ENCODE measurements at regions not wholly inside any gene's neighbourhood (a gene's known extent, or its start where the extent isn't known, plus 50 kb on each side); places are given as distances from the start of the nearest gene placed in this dataset.
"Not testable (repeated sequence)": the region's sequence is repeated elsewhere in the genome, so short reads cannot be mapped to it uniquely, and the experiment has no call there.

- not testable (repeated sequence) for DNase-seq
Measured at GRCh38 chr2:95686056-95686825, 94.4 kb downstream of the TRIM43 start.

GRCh38 chr2:95687852-95688251, 96.1 kb downstream of the TRIM43 start:
- DNase-seq = not testable (repeated sequence)

GRCh38 chr2:95691210-95691609, 99.4 kb downstream of the TRIM43 start:
- not testable (repeated sequence) for DNase-seq

- DNase-seq = not testable (repeated sequence)
Measured at GRCh38 chr2:95693071-95693846, 101.5 kb downstream of the TRIM43 start.

- DNase-seq = no peak
Measured at GRCh38 chr2:95695613-95696012, 103.8 kb downstream of the TRIM43 start.

- no peak for DNase-seq
Measured at GRCh38 chr2:95698146-95698545, 106.3 kb downstream of the TRIM43 start.

- not testable (repeated sequence) for DNase-seq
Measured at GRCh38 chr2:95699201-95700184, 107.7 kb downstream of the TRIM43 start.

- no peak for DNase-seq
Measured at GRCh38 chr2:95700519-95700918, 108.7 kb downstream of the TRIM43 start.

GRCh38 chr2:95702471-95702870, 110.7 kb downstream of the TRIM43 start:
- no peak for DNase-seq

- DNase-seq = not testable (repeated sequence)
Measured at GRCh38 chr2:95707161-95707560, 115.4 kb downstream of the TRIM43 start.

GRCh38 chr2:95707837-95708236, 116.0 kb downstream of the TRIM43 start:
- DNase-seq = no peak

- DNase-seq = no peak
Measured at GRCh38 chr2:95709831-95710230, 118.0 kb downstream of the TRIM43 start.

GRCh38 chr2:95713470-95714177, 121.8 kb downstream of the TRIM43 start:
- not testable (repeated sequence) for DNase-seq

- not testable (repeated sequence) for DNase-seq
Measured at GRCh38 chr2:95714398-95714797, 122.6 kb downstream of the TRIM43 start.

GRCh38 chr2:95719473-95720060, 127.8 kb downstream of the TRIM43 start:
- no peak for DNase-seq

GRCh38 chr2:95721726-95722125, 129.9 kb downstream of the TRIM43 start:
- no peak for DNase-seq

- DNase-seq = no peak
Measured at GRCh38 chr2:95722131-95722697, 130.4 kb downstream of the TRIM43 start.

GRCh38 chr2:95723627-95724210, 131.9 kb downstream of the TRIM43 start:
- DNase-seq = not testable (repeated sequence)

GRCh38 chr2:95725191-95725590, 133.4 kb downstream of the TRIM43 start:
- not testable (repeated sequence) for DNase-seq

GRCh38 chr2:95725677-95726076, 133.9 kb downstream of the TRIM43 start:
- not testable (repeated sequence) for DNase-seq

- not testable (repeated sequence) for DNase-seq
Measured at GRCh38 chr2:95727420-95727819, 135.6 kb downstream of the TRIM43 start.

Measured in stimulated activated CD4-positive, alpha-beta T cell treated with anti-CD3 and anti-CD28 coated beads, Interleukin-2, amount 100 ng/mL, for 24 hours (primary cell).